ENCODE measurements at regions not wholly inside any gene's neighbourhood (a gene's known extent, or its start where the extent isn't known, plus 50 kb on each side); places are given as distances from the start of the nearest gene placed in this dataset.

- TF ChIP-seq AFF4 (CRISPR knock-in tag; IDR thresholded peaks at IDR 0.05; ENCODE audit: borderline replicate concordance) = no peak
- TF ChIP-seq, protein P1, sequence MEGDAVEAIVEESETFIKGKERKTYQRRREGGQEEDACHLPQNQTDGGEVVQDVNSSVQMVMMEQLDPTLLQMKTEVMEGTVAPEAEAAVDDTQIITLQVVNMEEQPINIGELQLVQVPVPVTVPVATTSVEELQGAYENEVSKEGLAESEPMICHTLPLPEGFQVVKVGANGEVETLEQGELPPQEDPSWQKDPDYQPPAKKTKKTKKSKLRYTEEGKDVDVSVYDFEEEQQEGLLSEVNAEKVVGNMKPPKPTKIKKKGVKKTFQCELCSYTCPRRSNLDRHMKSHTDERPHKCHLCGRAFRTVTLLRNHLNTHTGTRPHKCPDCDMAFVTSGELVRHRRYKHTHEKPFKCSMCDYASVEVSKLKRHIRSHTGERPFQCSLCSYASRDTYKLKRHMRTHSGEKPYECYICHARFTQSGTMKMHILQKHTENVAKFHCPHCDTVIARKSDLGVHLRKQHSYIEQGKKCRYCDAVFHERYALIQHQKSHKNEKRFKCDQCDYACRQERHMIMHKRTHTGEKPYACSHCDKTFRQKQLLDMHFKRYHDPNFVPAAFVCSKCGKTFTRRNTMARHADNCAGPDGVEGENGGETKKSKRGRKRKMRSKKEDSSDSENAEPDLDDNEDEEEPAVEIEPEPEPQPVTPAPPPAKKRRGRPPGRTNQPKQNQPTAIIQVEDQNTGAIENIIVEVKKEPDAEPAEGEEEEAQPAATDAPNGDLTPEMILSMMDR (IDR thresholded peaks at IDR 0.05) = no peak
- TF ChIP-seq MYBL2 (CRISPR knock-in tag; IDR thresholded peaks at IDR 0.05) = no peak
- TF ChIP-seq TEAD4 (CRISPR knock-in tag; IDR thresholded peaks at IDR 0.05) = no peak
- TF ChIP-seq, protein P2, sequence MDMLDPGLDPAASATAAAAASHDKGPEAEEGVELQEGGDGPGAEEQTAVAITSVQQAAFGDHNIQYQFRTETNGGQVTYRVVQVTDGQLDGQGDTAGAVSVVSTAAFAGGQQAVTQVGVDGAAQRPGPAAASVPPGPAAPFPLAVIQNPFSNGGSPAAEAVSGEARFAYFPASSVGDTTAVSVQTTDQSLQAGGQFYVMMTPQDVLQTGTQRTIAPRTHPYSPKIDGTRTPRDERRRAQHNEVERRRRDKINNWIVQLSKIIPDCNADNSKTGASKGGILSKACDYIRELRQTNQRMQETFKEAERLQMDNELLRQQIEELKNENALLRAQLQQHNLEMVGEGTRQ (CRISPR knock-in tag; IDR thresholded peaks at IDR 0.05) = no peak
- no peak for TF ChIP-seq SP1 (CRISPR knock-in tag; conservative IDR thresholded peaks at IDR 0.05)
- TF ChIP-seq ZNF263 (CRISPR knock-in tag; IDR thresholded peaks at IDR 0.05; ENCODE audit: low read depth) = no peak
- no peak for TF ChIP-seq TCF7 (CRISPR knock-in tag; IDR thresholded peaks at IDR 0.05; ENCODE audit: low read depth)
- no peak for TF ChIP-seq ETV6 (CRISPR knock-in tag; IDR thresholded peaks at IDR 0.05)
- no peak for TF ChIP-seq ELF4 (CRISPR knock-in tag; IDR thresholded peaks at IDR 0.05; ENCODE audit: low read depth)
- TF ChIP-seq GTF2I (CRISPR knock-in tag; conservative IDR thresholded peaks at IDR 0.05) = no peak
- TF ChIP-seq, protein P3, sequence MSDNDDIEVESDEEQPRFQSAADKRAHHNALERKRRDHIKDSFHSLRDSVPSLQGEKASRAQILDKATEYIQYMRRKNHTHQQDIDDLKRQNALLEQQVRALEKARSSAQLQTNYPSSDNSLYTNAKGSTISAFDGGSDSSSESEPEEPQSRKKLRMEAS (CRISPR knock-in tag; IDR thresholded peaks at IDR 0.05) = no peak
- TF ChIP-seq OVOL2 (CRISPR knock-in tag; IDR thresholded peaks at IDR 0.05; ENCODE audit: borderline replicate concordance) = no peak
These were observed 179.2 kb upstream of the BMP2 start for GRCh38 chr20:6588296-6588695.
